Activated CD4-positive, alpha-beta T cell treated with anti-CD3 and anti-CD28 coated beads for 36 hours (primary cell): ENCODE measurements at regions not wholly inside any gene's neighbourhood (a gene's known extent, or its start where the extent isn't known, plus 50 kb on each side); places are given as distances from the start of the nearest gene placed in this dataset.

Experiments
- ATAC-seq: fragments of 200-7000 bp; cut with Tn5 transposase; one replicate; pipeline ENCODE4 v1.10.0; 2021; ENCODE audit warnings: mild to moderate bottlenecking, moderate library complexity
- CTCF ChIA-PET: fragments of 350-600 bp; sonication (Branson Sonifier 250); formaldehyde crosslinking; loops from one replicate; lab custom pipeline; 2021; ENCODE audit warnings: antibody characterized with exemption; lab: Charles Lee
- POLR2A ChIA-PET: fragments of 350-600 bp; sonication (Branson Sonifier 250); formaldehyde crosslinking; loops from one replicate; lab custom pipeline; 2021; ENCODE audit warnings: antibody characterized with exemption, inconsistent platforms; lab: Charles Lee
- DNase-seq: peaks from one replicate; pipeline ENCODE4 v3.0.0-alpha.2; 2020
- H3K27ac Mint-ChIP-seq: one replicate; pipeline ENCODE4 v1.8.0; 2021; ENCODE audit warnings: mixed read lengths
- H3K27me3 Mint-ChIP-seq: one replicate; pipeline ENCODE4 v1.8.0; 2021; ENCODE audit warnings: mixed read lengths
- H3K36me3 Mint-ChIP-seq: one replicate; pipeline ENCODE4 v1.8.0; 2021; ENCODE audit warnings: low read depth, mixed read lengths
- H3K4me1 Mint-ChIP-seq: one replicate; pipeline ENCODE4 v1.8.0; 2021; ENCODE audit warnings: mixed read lengths
- H3K4me3 Mint-ChIP-seq: one replicate; pipeline ENCODE4 v1.8.0; 2021; ENCODE audit warnings: mild to moderate bottlenecking, moderate library complexity, mixed read lengths
- H3K9me3 Mint-ChIP-seq: one replicate; pipeline ENCODE4 v1.8.0; 2021; ENCODE audit warnings: low read depth, mixed read lengths
- intact Hi-C, 2 experiments: fragments of 100-400 bp; cut with DNase I in 1 of 2; cut with micrococcal nuclease in 1 of 2; formaldehyde crosslinking; loops; one replicate each; pipeline versions ENCODE4 v1.14.2 to v1.15.1; 2022 to 2024; cut with DNase I, micrococcal nuclease

GRCh38 chr5:26278078-26278477 lies 760.3 kb downstream of the CDH9 start:
- Mint-ChIP-seq H3K27ac (no peak overlapping the region), H3K4me1 (no peaks in the 10 kb centered on the region), H3K27me3 (no peaks in the 10 kb centered on the region), H3K36me3 (no peaks in the 10 kb centered on the region), H3K4me3 (no peak overlapping the region), H3K9me3 (peaks cover 16% of the 10 kb centered on the region)
- CTCF ChIA-PET, result no interaction called here
- DNase-seq (no peak), ATAC-seq (no peak)
- intact Hi-C loops, result no loop called here
- POLR2A ChIA-PET, result no interaction called here

GRCh38 chr5:26259081-26259480 lies 779.3 kb downstream of the CDH9 start:
- peaks cover 13% of the 10 kb centered on the region for H3K9me3 Mint-ChIP-seq
- no peaks in the 10 kb centered on the region for H3K4me1 Mint-ChIP-seq
- no peak overlapping the region for H3K27ac Mint-ChIP-seq
- CTCF ChIA-PET, result no interaction called here
- H3K4me3 Mint-ChIP-seq, result no peak overlapping the region
- POLR2A ChIA-PET, result no interaction called here
- H3K36me3 Mint-ChIP-seq, result no peaks in the 10 kb centered on the region
- no peaks in the 10 kb centered on the region for H3K27me3 Mint-ChIP-seq
- no peak for DNase-seq
- no peak for ATAC-seq
- intact Hi-C loops, result no loop called here

GRCh38 chr5:26245321-26245720 lies 793.1 kb downstream of the CDH9 start:
- H3K27ac Mint-ChIP-seq, result no peak overlapping the region
- ATAC-seq (no peak), DNase-seq (no peak)
- H3K27me3 Mint-ChIP-seq, result no peaks in the 10 kb centered on the region
- no peaks in the 10 kb centered on the region for H3K9me3 Mint-ChIP-seq
- intact Hi-C loops, result no loop called here
- ChIA-PET POLR2A (no interaction called here), CTCF (no interaction called here)
- H3K4me1 Mint-ChIP-seq, result no peaks in the 10 kb centered on the region
- no peak overlapping the region for H3K4me3 Mint-ChIP-seq
- no peaks in the 10 kb centered on the region for H3K36me3 Mint-ChIP-seq

GRCh38 chr5:26239588-26239987 lies 798.8 kb downstream of the CDH9 start:
- H3K4me3 Mint-ChIP-seq, result no peak overlapping the region
- H3K4me1 Mint-ChIP-seq, result no peaks in the 10 kb centered on the region
- no peak overlapping the region for H3K27ac Mint-ChIP-seq
- ATAC-seq (no peak), DNase-seq (no peak)
- H3K9me3 Mint-ChIP-seq, result peaks cover 11% of the 10 kb centered on the region
- CTCF ChIA-PET, result no interaction called here
- peaks cover 4% of the 10 kb centered on the region for H3K36me3 Mint-ChIP-seq
- intact Hi-C loops, result no loop called here
- POLR2A ChIA-PET, result no interaction called here
- H3K27me3 Mint-ChIP-seq, result no peaks in the 10 kb centered on the region

GRCh38 chr5:26237489-26237888 lies 800.9 kb downstream of the CDH9 start:
- DNase-seq (no peak), ATAC-seq (no peak)
- Mint-ChIP-seq H3K4me3 (no peak overlapping the region), H3K27ac (no peak overlapping the region), H3K4me1 (no peaks in the 10 kb centered on the region), H3K27me3 (no peaks in the 10 kb centered on the region), H3K36me3 (peaks cover 4% of the 10 kb centered on the region), H3K9me3 (peaks cover 16% of the 10 kb centered on the region)
- POLR2A ChIA-PET, result no interaction called here
- CTCF ChIA-PET, result no interaction called here
- intact Hi-C loops, result no loop called here

- ATAC-seq, result no peak
- intact Hi-C loops, result no loop called here
- no peaks in the 10 kb centered on the region for H3K27me3 Mint-ChIP-seq
- no peaks in the 10 kb centered on the region for H3K4me1 Mint-ChIP-seq
- peaks cover 4% of the 10 kb centered on the region for H3K36me3 Mint-ChIP-seq
- peaks cover 19% of the 10 kb centered on the region for H3K9me3 Mint-ChIP-seq
- H3K27ac Mint-ChIP-seq, result no peak overlapping the region
- H3K4me3 Mint-ChIP-seq, result no peak overlapping the region
- CTCF ChIA-PET, result no interaction called here
- no peak for DNase-seq
- POLR2A ChIA-PET, result no interaction called here
Observed at GRCh38 chr5:26236936-26237335, 801.5 kb downstream of the CDH9 start.

GRCh38 chr5:26232706-26233105 lies 805.7 kb downstream of the CDH9 start:
- Mint-ChIP-seq H3K4me3 (no peak overlapping the region), H3K4me1 (no peaks in the 10 kb centered on the region), H3K36me3 (peaks cover 4% of the 10 kb centered on the region), H3K27me3 (no peaks in the 10 kb centered on the region), H3K27ac (no peak overlapping the region), H3K9me3 (peaks cover 24% of the 10 kb centered on the region)
- intact Hi-C loops, result no loop called here
- DNase-seq (no peak), ATAC-seq (no peak)
- ChIA-PET POLR2A (no interaction called here), CTCF (no interaction called here)

GRCh38 chr5:26231316-26231715 lies 807.1 kb downstream of the CDH9 start:
- Mint-ChIP-seq H3K36me3 (no peaks in the 10 kb centered on the region), H3K27ac (no peak overlapping the region), H3K9me3 (peaks cover 28% of the 10 kb centered on the region), H3K27me3 (no peaks in the 10 kb centered on the region), H3K4me1 (no peaks in the 10 kb centered on the region), H3K4me3 (no peak overlapping the region)
- CTCF ChIA-PET, result no interaction called here
- DNase-seq (no peak), ATAC-seq (no peak)
- intact Hi-C loops, result no loop called here
- POLR2A ChIA-PET, result no interaction called here

- Mint-ChIP-seq H3K4me1 (no peaks in the 10 kb centered on the region), H3K4me3 (no peak overlapping the region), H3K36me3 (no peaks in the 10 kb centered on the region), H3K27ac (no peak overlapping the region), H3K27me3 (no peaks in the 10 kb centered on the region), H3K9me3 (peaks cover 30% of the 10 kb centered on the region)
- intact Hi-C loops, result no loop called here
- ChIA-PET CTCF (no interaction called here), POLR2A (no interaction called here)
- DNase-seq (no peak), ATAC-seq (no peak)
Observed at GRCh38 chr5:26229848-26230247, 808.5 kb downstream of the CDH9 start.

- Mint-ChIP-seq H3K36me3 (no peaks in the 10 kb centered on the region), H3K4me3 (no peak overlapping the region), H3K4me1 (no peaks in the 10 kb centered on the region), H3K9me3 (peaks cover 29% of the 10 kb centered on the region), H3K27ac (no peak overlapping the region), H3K27me3 (no peaks in the 10 kb centered on the region)
- intact Hi-C loops, result no loop called here
- ChIA-PET CTCF (no interaction called here), POLR2A (no interaction called here)
- DNase-seq (no peak), ATAC-seq (no peak)
Observed at GRCh38 chr5:26227245-26227644, 811.1 kb downstream of the CDH9 start.

- Mint-ChIP-seq H3K27me3 (no peaks in the 10 kb centered on the region), H3K4me1 (no peaks in the 10 kb centered on the region), H3K4me3 (no peak overlapping the region), H3K9me3 (peaks cover 4% of the 10 kb centered on the region), H3K27ac (no peak overlapping the region), H3K36me3 (no peaks in the 10 kb centered on the region)
- CTCF ChIA-PET, result no interaction called here
- DNase-seq, result no peak
- ATAC-seq, result no peak
- intact Hi-C loops, result no loop called here
- POLR2A ChIA-PET, result no interaction called here
Observed at GRCh38 chr5:26205121-26205520, 833.3 kb downstream of the CDH9 start.

- POLR2A ChIA-PET, result no interaction called here
- CTCF ChIA-PET, result no interaction called here
Observed at GRCh38 chr5:26193626-26194025, 844.8 kb downstream of the CDH9 start.

GRCh38 chr5:26192486-26192885 lies 845.9 kb downstream of the CDH9 start:
- intact Hi-C loops, result no loop called here
- Mint-ChIP-seq H3K27ac (no peak overlapping the region), H3K4me1 (no peaks in the 10 kb centered on the region), H3K36me3 (no peaks in the 10 kb centered on the region), H3K4me3 (no peak overlapping the region), H3K27me3 (no peaks in the 10 kb centered on the region), H3K9me3 (peaks cover 3% of the 10 kb centered on the region)
- ChIA-PET POLR2A (no interaction called here), CTCF (no interaction called here)
- ATAC-seq (no peak), DNase-seq (no peak)

More at GRCh38 chr5:26193626-26194025, 844.8 kb downstream of the CDH9 start:
- DNase-seq, result no peak
- Mint-ChIP-seq H3K27me3 (no peaks in the 10 kb centered on the region), H3K36me3 (no peaks in the 10 kb centered on the region), H3K9me3 (peaks cover 3% of the 10 kb centered on the region), H3K27ac (no peak overlapping the region), H3K4me1 (no peaks in the 10 kb centered on the region), H3K4me3 (no peak overlapping the region)
- no peak for ATAC-seq
- intact Hi-C loops, result no loop called here
